CD4-positive, alpha-beta T cell treated with Interleukin-17A for 1 hour (primary cell): ENCODE measurements at regions not wholly inside any gene's neighbourhood (a gene's known extent, or its start where the extent isn't known, plus 50 kb on each side); places are given as distances from the start of the nearest gene placed in this dataset.
"Not testable (repeated sequence)": the region's sequence is repeated elsewhere in the genome, so short reads cannot be mapped to it uniquely, and the experiment has no call there.

Experiments used
- DNase-seq: peaks from one replicate; pipeline ENCODE4 v3.0.0-alpha.2; 2020

DNA sequence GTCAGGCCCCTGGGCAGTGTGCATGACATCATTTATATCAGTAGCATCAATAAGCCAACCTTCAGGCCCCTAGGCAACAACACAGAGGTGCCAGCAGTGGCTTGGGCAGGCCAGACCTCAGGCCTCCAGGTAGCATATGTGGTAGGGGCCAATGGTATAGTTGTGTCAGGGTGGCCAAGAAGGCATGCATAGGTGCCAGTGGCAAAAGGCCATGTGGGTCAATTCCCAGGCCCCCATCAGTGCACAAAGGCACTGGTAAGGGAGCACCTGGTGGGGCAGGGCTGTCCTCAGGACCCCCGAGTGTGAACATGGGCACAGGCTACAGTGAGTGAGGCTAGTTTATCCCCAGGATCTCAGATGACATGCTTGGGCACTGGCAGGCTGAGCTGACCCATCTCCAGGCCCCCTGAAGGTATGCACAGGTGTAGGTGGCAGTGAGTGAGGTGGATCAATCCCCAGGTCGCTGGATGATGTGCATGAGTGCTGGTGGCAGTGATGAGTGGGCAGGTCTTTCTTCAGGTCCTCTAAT, 244.1 kb upstream of the ZNF385D start:
- no peak for DNase-seq

DNA sequence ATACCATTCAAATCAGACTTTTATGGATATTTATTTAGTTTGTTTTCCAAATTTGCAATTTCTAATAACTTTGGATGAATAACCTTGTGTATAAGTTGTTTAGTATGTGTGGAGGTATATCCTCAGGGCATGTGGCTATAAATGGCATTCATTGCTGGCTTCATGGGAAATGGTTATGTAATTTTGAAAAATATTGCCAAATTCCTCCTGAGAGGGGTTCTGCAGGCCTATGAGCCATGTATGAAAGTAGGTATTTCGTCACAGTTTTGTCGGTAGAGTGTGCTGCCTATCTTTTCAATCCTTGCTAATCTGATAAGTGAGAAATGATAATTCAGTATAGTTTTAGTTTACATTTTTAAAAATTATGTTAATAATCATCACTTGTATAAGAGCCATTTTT, 256.4 kb upstream of the ZNF385D start:
- DNase-seq: no peak

DNA sequence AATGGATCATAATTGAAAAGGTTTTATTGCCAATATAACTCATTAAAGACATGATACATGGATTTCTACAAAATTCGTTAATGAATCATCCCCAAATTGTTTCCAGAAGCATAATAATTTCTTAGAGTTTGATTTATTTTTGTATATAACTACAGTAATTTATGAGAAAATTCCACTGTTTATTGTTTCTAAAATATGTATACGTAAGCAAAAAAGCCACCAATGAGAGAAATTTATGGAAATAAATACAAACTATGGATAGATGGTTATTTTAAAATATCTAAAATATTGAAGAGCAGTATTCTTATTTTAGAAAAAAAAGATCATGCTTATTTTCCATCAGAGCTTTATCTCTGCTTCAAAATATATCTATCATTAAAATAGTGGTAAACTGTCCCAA, 260.0 kb upstream of the ZNF385D start:
- DNase-seq: no peak

DNA sequence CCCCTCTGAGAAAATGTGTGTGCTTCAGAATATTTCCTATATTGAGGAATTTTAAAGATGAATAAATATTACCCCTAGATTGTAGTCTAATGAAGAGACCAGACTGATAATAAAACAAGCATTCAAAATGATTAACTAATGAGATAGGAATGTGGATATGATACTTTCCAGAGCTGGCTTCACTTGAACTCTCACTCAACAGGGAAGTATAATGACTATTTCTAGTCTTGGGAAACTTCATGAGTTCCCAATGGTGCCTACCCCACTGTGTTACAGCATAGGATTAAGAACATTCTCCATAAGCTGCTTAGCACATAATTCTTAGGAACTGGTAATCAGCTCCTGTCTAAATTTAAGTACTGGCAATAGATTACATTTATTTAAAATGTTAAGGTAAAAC, 261.5 kb upstream of the ZNF385D start:
- no peak for DNase-seq

DNA sequence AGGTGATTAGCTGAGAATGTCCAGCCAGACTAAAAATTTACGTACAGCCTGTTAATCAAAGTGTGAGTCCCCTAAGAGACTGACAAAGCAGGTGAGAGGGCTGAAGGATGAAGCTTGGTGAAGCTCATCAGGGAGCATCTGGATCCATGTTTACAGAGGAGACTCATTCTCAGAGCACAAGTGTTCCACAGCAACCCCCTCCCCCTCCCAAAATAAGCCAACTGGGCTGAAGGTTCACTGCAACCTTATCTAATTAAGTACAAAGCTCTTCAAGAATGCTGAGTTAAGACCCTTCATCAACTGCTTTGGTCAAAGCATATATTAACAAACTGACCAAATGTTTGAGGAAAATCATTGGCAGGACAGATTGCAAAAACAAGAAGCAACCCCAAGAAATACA, 262.6 kb upstream of the ZNF385D start:
- DNase-seq: no peak

DNA sequence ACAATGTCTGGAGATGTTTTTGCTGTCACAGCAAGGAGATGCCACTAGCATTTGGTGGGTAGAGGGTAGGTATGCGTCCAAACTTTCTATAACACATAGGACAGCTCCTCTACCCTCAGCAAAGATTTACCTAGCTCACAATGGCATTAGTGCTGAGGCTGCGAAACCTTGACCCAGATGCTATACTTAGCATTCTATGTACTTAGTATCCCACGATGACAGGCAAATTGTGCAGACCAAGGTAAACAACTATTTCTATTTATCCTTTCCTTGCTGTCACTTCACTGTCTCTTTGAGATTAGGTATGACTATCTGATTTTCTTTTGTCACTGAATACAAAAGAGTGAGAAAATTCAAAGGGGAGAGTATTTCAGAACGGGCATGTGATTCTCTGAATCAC, 265.2 kb upstream of the ZNF385D start:
- DNase-seq: no peak

DNA sequence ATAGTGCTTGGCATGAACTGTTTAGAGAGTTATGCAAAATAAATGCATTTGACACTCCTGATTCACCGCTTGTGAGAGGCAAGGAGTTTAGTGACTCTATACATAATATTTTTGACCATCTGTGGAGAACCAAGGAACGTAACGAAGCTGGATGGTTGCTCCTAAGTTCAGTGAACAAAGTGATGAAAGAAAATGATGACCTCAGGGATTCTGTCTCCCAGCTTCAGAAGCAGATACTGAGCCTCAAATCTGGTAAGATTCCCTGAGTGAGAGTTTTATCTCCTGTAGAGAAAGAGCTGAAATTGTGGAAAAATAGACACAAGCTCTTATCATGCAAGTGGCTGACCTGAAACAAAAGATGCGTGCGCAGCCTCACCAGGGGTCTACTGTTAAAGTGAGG, 273.6 kb upstream of the ZNF385D start:
- not testable (repeated sequence) for DNase-seq

DNA sequence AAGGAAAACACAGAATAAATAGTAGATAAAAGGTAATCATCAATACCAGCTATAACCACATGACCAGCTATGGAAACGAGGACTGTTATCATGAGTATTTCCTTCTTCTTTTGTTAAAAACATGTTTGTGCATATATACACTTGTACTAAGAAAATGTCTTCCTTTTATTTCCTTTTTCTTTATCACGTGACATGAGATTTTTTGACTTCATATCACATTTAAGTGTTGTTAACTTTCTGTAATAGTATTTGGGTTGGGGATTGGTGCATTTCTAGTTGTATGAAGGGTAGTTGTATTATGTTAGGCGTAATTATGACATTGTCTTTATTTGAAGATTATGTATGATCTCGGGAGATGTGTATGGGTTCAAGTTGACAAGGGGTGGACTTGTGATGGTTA, 278.5 kb upstream of the ZNF385D start:
- no peak for DNase-seq

DNA sequence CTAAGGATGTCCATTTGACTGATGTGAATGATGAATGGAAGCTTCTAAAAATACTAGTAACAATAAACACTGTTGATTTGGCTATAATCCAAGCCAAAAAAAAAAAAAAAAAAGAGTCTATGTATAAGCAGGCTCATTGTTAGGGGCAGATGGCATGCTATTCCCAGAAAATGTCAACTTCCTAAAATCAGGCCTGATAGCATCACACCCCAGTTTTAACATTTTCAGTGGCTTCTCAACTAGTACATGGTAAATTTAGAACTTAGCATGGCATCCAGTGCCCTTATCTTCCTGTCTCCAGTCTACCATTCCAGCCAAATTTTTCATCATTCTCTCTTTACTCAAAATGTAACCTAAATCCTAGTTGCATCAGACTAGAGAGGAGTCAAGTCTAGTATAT, 288.2 kb upstream of the ZNF385D start:
- DNase-seq: no peak

DNA sequence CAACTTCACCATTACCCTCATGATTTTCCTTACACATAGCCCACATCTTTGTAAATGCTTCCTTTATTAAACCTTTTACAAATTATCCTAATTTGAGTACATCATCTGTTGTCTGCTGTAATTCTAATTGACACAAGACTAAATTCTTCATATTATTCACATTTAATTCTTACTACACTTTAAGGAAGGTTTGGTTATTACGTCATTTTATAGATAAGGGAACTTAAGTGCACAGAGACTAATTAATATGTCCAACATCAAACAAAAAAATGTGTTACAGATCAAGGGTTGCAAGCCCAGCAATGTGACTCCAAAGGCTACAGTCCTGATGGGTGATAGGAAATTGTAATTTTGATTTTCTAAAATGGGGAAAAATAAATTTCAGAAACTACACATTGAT, 289.1 kb upstream of the ZNF385D start:
- DNase-seq: no peak

DNA sequence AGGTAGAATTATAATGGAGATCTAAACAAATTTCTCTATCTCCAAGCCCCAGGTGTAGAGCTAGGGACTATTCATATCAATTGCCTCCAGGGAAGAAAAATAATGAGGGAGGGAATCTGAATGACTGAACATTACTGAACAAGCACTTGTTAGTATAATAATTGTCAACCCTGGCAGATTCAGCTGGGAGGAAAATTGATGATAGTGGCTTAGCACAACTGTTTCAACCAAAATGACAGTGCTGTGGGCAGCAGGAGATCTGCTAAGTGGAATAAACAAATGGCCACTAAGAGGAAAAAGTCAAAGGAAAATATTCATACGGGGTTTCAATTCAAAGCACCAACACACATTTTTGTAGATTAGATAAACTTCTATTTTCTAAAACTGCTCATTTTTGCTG, 294.9 kb upstream of the ZNF385D start:
- no peak for DNase-seq

DNA sequence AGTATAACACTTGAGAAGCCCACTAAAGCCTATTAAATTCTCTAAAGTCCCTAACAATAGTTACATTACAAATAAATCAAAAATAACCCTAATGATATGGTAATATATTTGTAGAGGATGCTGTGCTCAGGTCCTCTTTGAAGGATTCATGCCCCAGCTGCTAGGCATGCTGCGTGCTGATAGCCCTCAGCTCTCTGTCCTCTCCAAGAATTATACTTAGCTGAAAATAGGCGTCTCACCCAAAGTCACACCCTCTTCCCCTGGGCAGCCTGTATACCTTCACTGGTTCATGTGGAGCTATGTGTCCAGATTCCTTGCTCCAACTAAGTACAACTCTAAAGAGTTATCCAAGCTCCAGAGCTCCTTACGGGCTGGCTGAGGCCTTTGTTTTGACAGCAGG, 312.5 kb upstream of the ZNF385D start:
- DNase-seq: no peak

DNA sequence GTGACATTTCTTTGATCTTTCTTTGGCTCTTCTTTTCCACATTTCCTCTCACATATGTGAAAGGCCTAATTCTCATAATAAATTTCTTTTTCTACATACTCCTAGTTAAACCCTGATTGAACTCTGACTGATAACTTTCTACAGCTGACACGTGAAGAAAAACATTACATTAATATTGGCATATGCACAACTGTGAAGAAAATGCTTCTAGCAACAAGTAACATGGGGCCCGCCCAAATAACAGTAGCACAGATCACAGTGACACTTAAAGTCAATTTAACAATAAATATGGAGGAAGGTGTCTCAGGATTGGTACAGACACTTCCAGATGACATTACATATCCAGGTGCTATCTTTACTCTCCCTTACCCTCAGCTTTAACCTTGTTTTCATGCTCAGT, 317.6 kb upstream of the ZNF385D start:
- no peak for DNase-seq

DNA sequence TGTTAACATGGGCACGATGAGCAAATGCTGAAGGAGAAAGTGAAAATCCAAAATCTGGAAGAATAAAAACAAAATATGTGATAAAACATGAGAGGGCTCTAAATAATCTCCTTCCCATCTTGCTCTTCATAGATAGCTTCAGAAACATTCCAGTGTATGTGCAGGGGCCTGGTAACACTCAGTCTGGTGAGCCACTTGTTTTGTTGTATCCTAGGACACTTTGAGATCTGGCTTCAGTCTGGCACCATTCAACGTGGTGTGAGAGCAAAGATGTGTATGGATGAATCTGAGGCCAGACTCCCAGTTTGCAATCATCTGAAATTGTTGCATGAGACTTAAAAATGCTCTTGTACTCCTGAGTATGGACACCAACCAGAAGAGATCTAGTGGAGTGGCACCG, 337.2 kb upstream of the ZNF385D start:
- no peak for DNase-seq

DNA sequence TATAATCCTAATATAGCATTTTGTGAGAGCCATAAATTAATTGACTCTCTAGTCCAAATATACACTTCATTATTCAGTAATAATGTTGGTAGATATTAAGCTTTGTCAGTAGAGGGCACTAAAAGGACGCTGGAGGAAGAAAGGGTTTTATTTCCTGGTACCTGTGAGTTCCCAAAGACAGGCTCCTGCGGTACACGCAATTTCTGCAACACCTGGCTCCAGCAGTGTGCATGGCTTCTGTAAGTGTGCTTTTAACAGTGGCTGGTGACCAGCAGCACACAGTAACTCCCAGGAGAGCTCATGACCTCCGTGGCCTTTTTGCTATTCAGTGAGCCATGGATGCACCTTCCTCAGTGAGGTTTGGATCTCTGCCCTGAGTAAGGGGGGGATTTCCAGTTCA, 338.3 kb upstream of the ZNF385D start:
- no peak for DNase-seq

DNA sequence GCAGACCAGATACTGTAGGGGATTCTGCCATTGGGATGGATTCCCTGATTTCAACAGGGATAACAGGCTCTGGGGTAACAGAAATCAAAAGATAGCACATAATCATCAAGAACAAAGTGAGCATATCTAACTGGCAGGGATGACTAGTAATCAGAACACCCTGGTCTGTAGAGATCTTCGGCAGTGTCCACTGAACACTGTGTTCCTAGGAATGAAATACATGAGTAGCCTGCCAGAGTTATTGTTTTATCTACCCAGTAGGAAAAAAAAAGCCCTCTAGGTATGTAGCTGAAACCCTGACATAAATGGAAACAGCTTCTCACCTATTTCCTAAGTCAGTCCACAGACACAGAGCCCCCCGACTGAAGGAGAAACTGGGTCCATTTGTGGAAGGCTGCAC, 340.3 kb upstream of the ZNF385D start:
- no peak for DNase-seq

DNA sequence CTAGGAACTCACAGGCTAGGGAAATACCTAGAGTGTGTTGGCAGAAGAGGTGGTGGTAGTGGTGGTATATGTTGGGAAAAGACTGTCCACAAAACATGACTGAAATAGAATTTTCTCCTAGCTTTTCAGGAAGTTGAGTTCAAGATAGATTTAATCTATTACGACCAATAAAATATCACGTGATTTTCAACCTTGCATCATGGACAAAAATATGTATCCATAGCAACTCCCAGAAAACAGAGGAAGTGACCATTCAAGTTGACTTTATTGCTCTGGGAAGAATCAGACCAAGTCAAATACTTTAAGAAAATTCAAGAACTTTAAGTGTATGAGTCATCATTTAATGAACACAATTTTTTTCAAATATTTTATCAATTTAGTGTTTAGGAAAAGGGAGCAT, 347.0 kb upstream of the ZNF385D start:
- no peak for DNase-seq

DNA sequence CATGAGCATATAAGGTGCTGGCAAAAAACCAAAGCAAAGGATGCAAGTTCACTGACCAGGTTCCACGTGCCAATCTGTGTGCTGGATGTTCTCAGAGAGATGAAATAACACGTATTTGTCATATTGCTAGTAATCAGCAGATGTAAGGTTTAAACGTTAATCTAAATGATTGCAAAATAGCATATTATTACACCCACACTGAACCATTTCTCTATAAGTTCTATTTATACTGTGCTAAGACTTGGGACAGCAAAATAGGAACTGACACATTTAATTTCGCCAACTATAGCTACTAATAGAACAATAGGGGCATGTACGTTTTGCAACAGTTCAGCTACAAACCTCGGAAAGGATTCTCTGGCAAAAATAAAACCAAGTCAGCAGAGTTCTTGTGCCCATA, 350.3 kb upstream of the ZNF385D start:
- DNase-seq: no peak

DNA sequence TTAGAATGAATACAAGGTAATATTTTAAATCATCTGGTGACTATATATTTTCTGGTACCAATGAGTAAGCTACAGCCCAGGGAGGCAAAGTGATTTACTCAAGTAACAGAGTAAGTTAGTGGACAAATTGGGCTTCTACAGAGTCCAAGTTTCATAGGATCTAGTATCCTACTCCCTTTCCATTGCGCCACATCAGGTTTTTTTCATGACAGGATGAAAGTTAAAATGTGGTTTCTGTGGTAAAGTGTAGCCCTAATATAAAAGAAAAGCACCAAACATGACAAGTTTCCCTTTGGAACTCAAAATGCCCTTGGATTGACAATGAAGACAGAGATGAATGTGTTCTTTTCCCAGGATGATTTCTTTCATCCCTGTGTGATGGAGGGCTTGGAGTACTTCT, 350.8 kb upstream of the ZNF385D start:
- DNase-seq: no peak

DNA sequence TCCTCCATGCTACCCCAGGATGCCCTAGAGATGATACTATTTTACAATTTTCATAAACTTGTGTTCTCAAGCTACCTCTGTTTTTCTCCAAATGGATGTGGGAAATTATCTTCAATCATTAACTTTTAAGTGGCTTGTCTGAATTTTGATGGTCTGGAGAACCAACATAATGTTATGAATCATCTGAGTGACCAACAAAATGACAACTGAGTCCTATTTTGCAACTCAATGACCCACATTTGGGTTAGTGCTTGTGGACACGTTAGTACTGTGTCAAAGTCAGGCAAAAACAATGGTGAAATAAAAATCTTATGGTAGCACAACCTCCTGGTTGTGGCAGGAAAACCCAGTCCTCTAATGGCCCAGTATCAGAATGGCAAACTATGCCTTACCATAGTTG, 352.4 kb upstream of the ZNF385D start:
- DNase-seq: no peak

DNA sequence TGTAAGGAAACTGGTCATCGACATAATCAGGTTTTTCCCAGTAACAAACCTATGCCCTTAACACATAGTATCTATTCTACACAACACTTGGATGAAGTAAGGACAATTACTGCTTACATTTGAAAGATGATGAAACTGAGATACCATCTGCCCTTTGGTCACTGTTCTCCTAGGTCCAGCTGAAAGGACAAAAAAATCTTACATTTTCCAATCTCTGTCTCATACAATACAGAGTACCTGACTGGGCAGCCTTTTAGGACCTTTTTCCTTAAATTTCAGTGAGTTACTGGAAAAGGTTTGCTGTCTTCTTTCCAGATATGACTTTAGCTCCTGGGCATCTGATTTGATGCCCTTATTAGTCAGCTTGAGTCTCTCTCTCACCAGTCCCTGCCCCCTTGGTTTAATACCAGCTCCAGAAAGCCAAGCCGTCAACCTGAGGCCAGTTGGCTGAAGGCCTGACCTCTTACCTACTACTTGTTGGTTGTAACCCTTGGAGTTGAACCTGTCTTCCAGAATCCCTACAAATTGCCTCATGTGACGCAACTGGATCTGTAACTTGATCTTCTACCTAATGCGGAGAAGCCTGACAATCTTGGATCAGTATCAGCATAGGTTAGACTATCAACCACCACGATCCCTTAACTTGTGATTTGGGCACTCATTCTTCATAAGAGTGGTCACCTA, 355.3 kb upstream of the ZNF385D start:
- DNase-seq: no peak

DNA sequence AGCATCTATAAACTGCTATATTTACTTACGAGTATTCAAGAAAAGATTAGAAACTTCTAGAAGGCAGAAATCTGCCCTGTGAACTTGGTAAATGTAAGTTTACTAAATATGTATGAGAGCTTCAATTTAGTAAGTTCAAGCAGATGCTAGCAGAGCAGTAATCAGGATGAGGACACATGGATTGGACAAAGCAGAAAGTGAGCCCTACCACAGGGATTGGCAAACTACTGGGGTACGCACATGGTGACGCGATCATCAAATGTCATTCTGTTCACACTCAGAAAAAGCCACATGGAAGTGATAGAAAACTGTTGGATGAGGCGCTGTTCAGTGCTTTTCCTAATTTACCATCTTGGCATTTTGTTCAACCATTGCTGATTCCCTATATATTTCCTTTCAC, 360.2 kb upstream of the ZNF385D start:
- no peak for DNase-seq

DNA sequence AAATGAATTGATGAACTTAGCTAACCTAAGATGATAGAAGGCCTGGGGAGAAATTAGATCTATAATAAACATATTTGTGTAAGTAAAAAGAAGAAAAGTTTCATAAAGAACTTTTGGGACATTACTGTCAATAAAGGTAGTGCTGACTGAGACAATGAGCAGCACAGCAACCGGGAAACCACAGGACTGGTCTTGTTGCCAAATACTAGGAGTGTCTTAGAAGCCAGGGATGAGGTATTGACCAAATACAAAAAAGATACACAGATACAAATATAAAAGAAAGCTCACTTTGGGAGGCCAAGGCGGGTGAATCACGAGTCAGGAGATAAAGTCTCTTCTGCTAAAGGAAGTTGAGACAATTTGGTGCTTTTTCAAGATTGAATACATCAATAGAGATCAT, 362.4 kb upstream of the ZNF385D start:
- no peak for DNase-seq

DNA sequence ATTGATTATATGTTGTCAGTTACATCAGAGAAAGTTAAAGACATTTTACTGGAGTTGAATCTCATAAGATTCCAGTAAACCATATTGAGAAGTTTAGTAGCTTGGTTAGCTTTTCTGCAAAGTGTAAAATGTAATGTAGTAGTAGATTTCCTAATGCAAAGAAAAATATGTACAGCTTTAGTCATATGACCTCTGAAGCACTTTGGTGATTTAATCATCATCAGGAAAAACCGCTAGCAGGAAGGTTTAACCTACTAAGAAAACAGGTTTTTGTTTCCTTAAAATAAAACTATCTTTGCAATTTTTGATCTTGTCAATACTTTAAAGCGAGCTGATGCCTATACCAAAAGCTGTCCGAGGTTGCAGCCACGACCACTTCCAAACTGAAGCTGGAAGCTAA, 364.6 kb upstream of the ZNF385D start:
- DNase-seq: no peak

DNA sequence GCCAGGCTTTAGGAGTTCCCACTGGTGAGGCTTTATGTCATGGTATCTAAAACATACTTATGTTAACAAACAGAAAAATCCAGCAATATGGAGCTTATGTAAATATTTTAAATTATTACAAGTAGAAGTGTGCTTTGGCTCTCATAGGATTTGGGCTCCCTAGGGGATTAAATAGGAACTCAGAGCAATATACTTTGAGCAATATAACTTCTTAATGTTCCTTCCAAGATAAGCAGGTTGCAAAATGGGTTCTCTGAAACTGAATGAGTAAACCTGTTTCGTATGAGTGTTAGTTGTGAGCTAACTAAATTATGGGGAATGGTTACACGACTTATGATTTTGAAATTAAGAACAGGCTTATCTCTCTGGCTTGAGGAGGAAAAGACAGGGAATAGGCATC, 366.1 kb upstream of the ZNF385D start:
- no peak for DNase-seq
